ENCODE measurements at regions not wholly inside any gene's neighbourhood (a gene's known extent, or its start where the extent isn't known, plus 50 kb on each side); places are given as distances from the start of the nearest gene placed in this dataset.

DNA sequence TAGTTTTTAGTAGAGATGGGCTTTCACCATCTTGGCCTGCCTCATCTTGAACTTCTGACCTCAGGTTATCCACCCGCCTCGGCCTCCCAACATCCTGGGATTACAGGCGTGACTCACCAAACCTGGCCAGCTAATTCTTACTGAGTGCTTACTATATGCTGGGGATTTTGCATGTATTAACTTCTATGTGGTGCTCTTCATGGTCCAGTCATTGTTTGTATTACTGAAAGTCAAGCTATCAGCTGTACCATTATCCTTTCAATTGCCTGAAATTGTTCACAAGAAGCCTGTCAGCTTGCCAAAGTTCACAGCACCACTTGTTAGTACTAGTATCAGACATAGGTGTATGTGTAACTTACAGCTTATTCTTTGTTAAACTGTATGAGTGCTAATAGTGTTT lies 1272.1 kb downstream of the ARAP2 start:
- TF ChIP-seq, protein P1, sequence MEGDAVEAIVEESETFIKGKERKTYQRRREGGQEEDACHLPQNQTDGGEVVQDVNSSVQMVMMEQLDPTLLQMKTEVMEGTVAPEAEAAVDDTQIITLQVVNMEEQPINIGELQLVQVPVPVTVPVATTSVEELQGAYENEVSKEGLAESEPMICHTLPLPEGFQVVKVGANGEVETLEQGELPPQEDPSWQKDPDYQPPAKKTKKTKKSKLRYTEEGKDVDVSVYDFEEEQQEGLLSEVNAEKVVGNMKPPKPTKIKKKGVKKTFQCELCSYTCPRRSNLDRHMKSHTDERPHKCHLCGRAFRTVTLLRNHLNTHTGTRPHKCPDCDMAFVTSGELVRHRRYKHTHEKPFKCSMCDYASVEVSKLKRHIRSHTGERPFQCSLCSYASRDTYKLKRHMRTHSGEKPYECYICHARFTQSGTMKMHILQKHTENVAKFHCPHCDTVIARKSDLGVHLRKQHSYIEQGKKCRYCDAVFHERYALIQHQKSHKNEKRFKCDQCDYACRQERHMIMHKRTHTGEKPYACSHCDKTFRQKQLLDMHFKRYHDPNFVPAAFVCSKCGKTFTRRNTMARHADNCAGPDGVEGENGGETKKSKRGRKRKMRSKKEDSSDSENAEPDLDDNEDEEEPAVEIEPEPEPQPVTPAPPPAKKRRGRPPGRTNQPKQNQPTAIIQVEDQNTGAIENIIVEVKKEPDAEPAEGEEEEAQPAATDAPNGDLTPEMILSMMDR (IDR thresholded peaks at IDR 0.05; ENCODE audit: poor library complexity), result no peak
- no peak for TF ChIP-seq EZH2 (IDR thresholded peaks at IDR 0.05; ENCODE audit: borderline replicate concordance)
